Epithelial cell of esophagus (primary cell): ENCODE measurements at regions not wholly inside any gene's neighbourhood (a gene's known extent, or its start where the extent isn't known, plus 50 kb on each side); places are given as distances from the start of the nearest gene placed in this dataset.

Experiments
- DNase-seq: peaks from one replicate; pipeline ENCODE4 v3.0.0; 2010; ENCODE audit warnings: low read depth
- H3K4me3 ChIP-seq: 2 replicates; pipeline ENCODE4 v1.5.1; 2011; ENCODE audit warnings: mild to moderate bottlenecking, low read length, control low read depth
- CTCF ChIP-seq: IDR thresholded peaks from 2 replicates; pipeline ENCODE4 v1.5.1; 2011; ENCODE audit warnings: low read depth, mild to moderate bottlenecking, low read length, control low read depth, inconsistent platforms; ENCODE audit not compliant: insufficient read depth; ENCODE audit errors: missing control alignments

- TF ChIP-seq CTCF = no peak
- H3K4me3 ChIP-seq = no peak overlapping the region
- DNase-seq = no peak
Measured at GRCh38 chr9:26159575-26160392, 481.5 kb upstream of the TUSC1 start.

GRCh38 chr9:26158631-26159150 is 480.4 kb upstream of the TUSC1 start:
- no peak for TF ChIP-seq CTCF
- no peak for DNase-seq
- H3K4me3 ChIP-seq = no peak overlapping the region

- no peak for DNase-seq
- H3K4me3 ChIP-seq = no peak overlapping the region
- no peak for TF ChIP-seq CTCF
Measured at GRCh38 chr9:26157411-26157810, 479.2 kb upstream of the TUSC1 start.

- no peak for TF ChIP-seq CTCF
- no peak overlapping the region for H3K4me3 ChIP-seq
- DNase-seq = no peak
Measured at GRCh38 chr9:26152350-26152749, 474.1 kb upstream of the TUSC1 start.

- TF ChIP-seq CTCF = no peak
- no peak overlapping the region for H3K4me3 ChIP-seq
- DNase-seq = no peak
Measured at GRCh38 chr9:26148128-26148527, 469.9 kb upstream of the TUSC1 start.

- no peak for TF ChIP-seq CTCF
- DNase-seq = no peak
- H3K4me3 ChIP-seq = no peak overlapping the region
Measured at GRCh38 chr9:26145938-26146337, 467.7 kb upstream of the TUSC1 start.

- no peak for TF ChIP-seq CTCF
- no peak for DNase-seq
- H3K4me3 ChIP-seq = no peak overlapping the region
Measured at GRCh38 chr9:26142631-26143030, 464.4 kb upstream of the TUSC1 start.
